ENCODE measurements at regions not wholly inside any gene's neighbourhood (a gene's known extent, or its start where the extent isn't known, plus 50 kb on each side); places are given as distances from the start of the nearest gene placed in this dataset.
"Not testable (repeated sequence)": the region's sequence is repeated elsewhere in the genome, so short reads cannot be mapped to it uniquely, and the experiment has no call there.

GRCh38 chr4:165560941-165561340 is 182.1 kb downstream of the CPE start:
- Histone ChIP-seq H2BK15ac (ENCODE audit: low read length) (no peak overlapping the region), H3K4me3 (ENCODE audit: low read length in 2 of 2) (no peak overlapping the region), H2BK120ac (ENCODE audit: low read depth, low read length) (no peak overlapping the region), H3K36me3 (replicated peaks in 1 of 2; ENCODE audit: control insufficient read depth in 2 of 2, insufficient read depth in 2 of 2, low read length in 2 of 2) (no peaks in the 10 kb centered on the region), H2BK5ac (ENCODE audit: low read length) (no peak overlapping the region), H3K27ac (replicated peaks; ENCODE audit: low read length) (no peak overlapping the region), H4K8ac (ENCODE audit: low read depth, low read length) (no peak overlapping the region), H3K4ac (ENCODE audit: low read length) (no peak overlapping the region), H3K23ac (ENCODE audit: low read depth, low read length, poor library complexity) (no peak overlapping the region), H3K4me1 (ENCODE audit: control insufficient read depth in 2 of 2, insufficient read depth in 1 of 2, low read depth in 1 of 2, low read length in 2 of 2) (no peaks in the 10 kb centered on the region), H2AK5ac (ENCODE audit: low read depth, low read length) (no peak overlapping the region), H2AFZ (ENCODE audit: low read length) (no peak overlapping the region), H4K91ac (ENCODE audit: low read depth, low read length, poor library complexity) (no peak overlapping the region), H3K9ac (ENCODE audit: low read depth, low read length, poor library complexity) (no peak overlapping the region), H3K18ac (ENCODE audit: low read length) (no peak overlapping the region), H3K79me1 (ENCODE audit: low read depth, low read length) (no peaks in the 10 kb centered on the region), H3K9me3 (replicated peaks in 1 of 2; ENCODE audit: control insufficient read depth in 2 of 2, insufficient read depth in 1 of 2, low read depth in 1 of 2, low read length in 2 of 2) (peaks cover 0 to 2% of the 10 kb centered on the region in 2 donors), H3K4me2 (ENCODE audit: insufficient read depth, low read length, poor library complexity, severe bottlenecking) (no peak overlapping the region), H3K14ac (ENCODE audit: low read length) (no peak overlapping the region), H2BK12ac (ENCODE audit: low read length) (no peak overlapping the region), H3K27me3 (ENCODE audit: control insufficient read depth in 3 of 3, insufficient read depth in 3 of 3, low read depth in 1 of 3, low read length in 3 of 3) (no peaks in the 10 kb centered on the region)
- no peak for DNase-seq (ENCODE audit: low spot score)
- no CpG with 5 or more reads among the region's 4 CpGs for WGBS, 2 donors (ENCODE audit: extremely low coverage in 2 of 2, insufficient read length in 2 of 2, insufficient replicate concordance in 1 of 2)

DNA sequence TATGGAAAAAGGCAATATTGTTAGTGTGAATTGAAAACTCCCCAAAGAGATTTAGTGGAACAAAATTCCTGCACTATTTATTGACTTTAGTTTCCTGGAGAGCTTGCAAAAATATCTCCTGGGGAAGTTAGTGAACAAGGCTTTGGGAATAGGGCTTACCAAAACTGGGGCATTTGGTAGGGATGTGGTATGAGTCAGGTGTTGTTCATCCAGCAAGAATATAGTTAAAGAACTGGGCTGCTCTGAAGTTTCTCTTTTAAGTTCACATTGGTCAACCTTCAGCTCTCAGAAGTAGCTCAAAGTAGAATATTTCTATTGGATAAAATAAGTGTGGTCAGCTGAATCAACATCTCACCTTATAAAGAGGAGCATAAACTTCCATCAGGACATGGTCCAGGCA is 185.0 kb downstream of the CPE start:
- H3K4me1 ChIP-seq (ENCODE audit: control insufficient read depth in 2 of 2, insufficient read depth in 1 of 2, low read depth in 1 of 2, low read length in 2 of 2) = no peaks in the 10 kb centered on the region
- no peak overlapping the region for H3K18ac ChIP-seq (ENCODE audit: low read length)
- no peak overlapping the region for H4K91ac ChIP-seq (ENCODE audit: low read depth, low read length, poor library complexity)

GRCh38 chr4:165569031-165569430 is 190.2 kb downstream of the CPE start:
- H3K4me2 ChIP-seq (ENCODE audit: insufficient read depth, low read length, poor library complexity, severe bottlenecking) = no peak overlapping the region
- no peak overlapping the region for H3K23ac ChIP-seq (ENCODE audit: low read depth, low read length, poor library complexity)
- H3K79me1 ChIP-seq (ENCODE audit: low read depth, low read length) = no peaks in the 10 kb centered on the region
- no peaks in the 10 kb centered on the region for H3K36me3 ChIP-seq (replicated peaks in 1 of 2; ENCODE audit: control insufficient read depth in 2 of 2, insufficient read depth in 2 of 2, low read length in 2 of 2)
- DNase-seq (ENCODE audit: low spot score) = no peak
- no peak overlapping the region for H3K9ac ChIP-seq (ENCODE audit: low read depth, low read length, poor library complexity)
- no peak overlapping the region for H2AFZ ChIP-seq (ENCODE audit: low read length)
- no peak overlapping the region for H2BK15ac ChIP-seq (ENCODE audit: low read length)
- no peak overlapping the region for H3K4ac ChIP-seq (ENCODE audit: low read length)
- no peak overlapping the region for H3K27ac ChIP-seq (replicated peaks; ENCODE audit: low read length)
- no peak overlapping the region for H4K8ac ChIP-seq (ENCODE audit: low read depth, low read length)
- H2BK12ac ChIP-seq (ENCODE audit: low read length) = no peak overlapping the region
- no peaks in the 10 kb centered on the region for H3K4me1 ChIP-seq (ENCODE audit: control insufficient read depth in 2 of 2, insufficient read depth in 1 of 2, low read depth in 1 of 2, low read length in 2 of 2)
- H2BK120ac ChIP-seq (ENCODE audit: low read depth, low read length) = no peak overlapping the region
- no peak overlapping the region for H4K91ac ChIP-seq (ENCODE audit: low read depth, low read length, poor library complexity)
- H3K9me3 ChIP-seq (replicated peaks in 1 of 2; ENCODE audit: control insufficient read depth in 2 of 2, insufficient read depth in 1 of 2, low read depth in 1 of 2, low read length in 2 of 2) = no peaks in the 10 kb centered on the region
- no peak overlapping the region for H3K14ac ChIP-seq (ENCODE audit: low read length)
- no peak overlapping the region for H3K4me3 ChIP-seq (ENCODE audit: low read length in 2 of 2)
- H3K18ac ChIP-seq (ENCODE audit: low read length) = no peak overlapping the region
- H2AK5ac ChIP-seq (ENCODE audit: low read depth, low read length) = no peak overlapping the region
- H3K27me3 ChIP-seq (ENCODE audit: control insufficient read depth in 3 of 3, insufficient read depth in 3 of 3, low read depth in 1 of 3, low read length in 3 of 3) = no peaks in the 10 kb centered on the region
- H2BK5ac ChIP-seq (ENCODE audit: low read length) = no peak overlapping the region
- WGBS, 2 donors (ENCODE audit: extremely low coverage in 2 of 2, insufficient read length in 2 of 2, insufficient replicate concordance in 1 of 2) = no CpG with 5 or more reads among the region's 8 CpGs

More for the DNA sequence above, 185.0 kb downstream of the CPE start:
- Histone ChIP-seq H3K4ac (ENCODE audit: low read length) (no peak overlapping the region), H3K27me3 (ENCODE audit: control insufficient read depth in 3 of 3, insufficient read depth in 3 of 3, low read depth in 1 of 3, low read length in 3 of 3) (no peaks in the 10 kb centered on the region), H3K4me2 (ENCODE audit: insufficient read depth, low read length, poor library complexity, severe bottlenecking) (no peak overlapping the region), H2AK5ac (ENCODE audit: low read depth, low read length) (no peak overlapping the region), H3K23ac (ENCODE audit: low read depth, low read length, poor library complexity) (no peak overlapping the region), H2BK12ac (ENCODE audit: low read length) (no peak overlapping the region), H2BK120ac (ENCODE audit: low read depth, low read length) (no peak overlapping the region), H3K14ac (ENCODE audit: low read length) (no peak overlapping the region), H3K79me1 (ENCODE audit: low read depth, low read length) (no peaks in the 10 kb centered on the region), H4K8ac (ENCODE audit: low read depth, low read length) (no peak overlapping the region), H2BK15ac (ENCODE audit: low read length) (no peak overlapping the region), H3K36me3 (replicated peaks in 1 of 2; ENCODE audit: control insufficient read depth in 2 of 2, insufficient read depth in 2 of 2, low read length in 2 of 2) (no peaks in the 10 kb centered on the region), H2AFZ (ENCODE audit: low read length) (no peak overlapping the region), H3K9ac (ENCODE audit: low read depth, low read length, poor library complexity) (no peak overlapping the region), H3K9me3 (replicated peaks in 1 of 2; ENCODE audit: control insufficient read depth in 2 of 2, insufficient read depth in 1 of 2, low read depth in 1 of 2, low read length in 2 of 2) (peaks cover 0 to 2% of the 10 kb centered on the region in 2 donors), H3K4me3 (ENCODE audit: low read length in 2 of 2) (no peak overlapping the region), H2BK5ac (ENCODE audit: low read length) (no peak overlapping the region), H3K27ac (replicated peaks; ENCODE audit: low read length) (no peak overlapping the region)
- no peak for DNase-seq (ENCODE audit: low spot score)

GRCh38 chr4:165571476-165571875 is 192.7 kb downstream of the CPE start:
- not testable (repeated sequence) for DNase-seq (ENCODE audit: low spot score); H3K27ac ChIP-seq (replicated peaks; ENCODE audit: low read length); H3K79me1 ChIP-seq (ENCODE audit: low read depth, low read length); H3K14ac ChIP-seq (ENCODE audit: low read length); H3K27me3 ChIP-seq (ENCODE audit: control insufficient read depth in 3 of 3, insufficient read depth in 3 of 3, low read depth in 1 of 3, low read length in 3 of 3); H3K4me2 ChIP-seq (ENCODE audit: insufficient read depth, low read length, poor library complexity, severe bottlenecking); H4K91ac ChIP-seq (ENCODE audit: low read depth, low read length, poor library complexity); H2BK12ac ChIP-seq (ENCODE audit: low read length); H2BK5ac ChIP-seq (ENCODE audit: low read length); H3K23ac ChIP-seq (ENCODE audit: low read depth, low read length, poor library complexity); H3K36me3 ChIP-seq (replicated peaks in 1 of 2; ENCODE audit: control insufficient read depth in 2 of 2, insufficient read depth in 2 of 2, low read length in 2 of 2); H2BK15ac ChIP-seq (ENCODE audit: low read length); H3K9ac ChIP-seq (ENCODE audit: low read depth, low read length, poor library complexity); H2AK5ac ChIP-seq (ENCODE audit: low read depth, low read length); H3K4me3 ChIP-seq (ENCODE audit: low read length in 2 of 2); H3K18ac ChIP-seq (ENCODE audit: low read length); H3K9me3 ChIP-seq (replicated peaks in 1 of 2; ENCODE audit: control insufficient read depth in 2 of 2, insufficient read depth in 1 of 2, low read depth in 1 of 2, low read length in 2 of 2); H2AFZ ChIP-seq (ENCODE audit: low read length); H3K4ac ChIP-seq (ENCODE audit: low read length); H4K8ac ChIP-seq (ENCODE audit: low read depth, low read length); H3K4me1 ChIP-seq (ENCODE audit: control insufficient read depth in 2 of 2, insufficient read depth in 1 of 2, low read depth in 1 of 2, low read length in 2 of 2); H2BK120ac ChIP-seq (ENCODE audit: low read depth, low read length)
- WGBS, 2 donors (ENCODE audit: extremely low coverage in 2 of 2, insufficient read length in 2 of 2, insufficient replicate concordance in 1 of 2) = no CpG with 5 or more reads among the region's 1 CpG

All from neuronal stem cell (in vitro differentiated cells).